Osteoblast (primary cell): ENCODE measurements at regions not wholly inside any gene's neighbourhood (a gene's known extent, or its start where the extent isn't known, plus 50 kb on each side); places are given as distances from the start of the nearest gene placed in this dataset.
"Not testable (repeated sequence)": the region's sequence is repeated elsewhere in the genome, so short reads cannot be mapped to it uniquely, and the experiment has no call there.

Experiments used
- DNase-seq: peaks from one replicate; pipeline ENCODE4 v3.0.0; 2011; ENCODE audit warnings: low spot score, mixed read lengths; ENCODE audit not compliant: insufficient read length; ENCODE audit errors: missing footprints
- H2AFZ ChIP-seq: 2 replicates; pipeline ENCODE4 v1.6.0; 2011; ENCODE audit warnings: mild to moderate bottlenecking, low read length
- H3K27ac ChIP-seq: 2 replicates; pipeline ENCODE4 v1.5.1; 2011; ENCODE audit warnings: mild to moderate bottlenecking, low read depth, low read length, moderate library complexity
- H3K27me3 ChIP-seq: 2 replicates; pipeline ENCODE4 v1.6.0; 2012; ENCODE audit warnings: mild to moderate bottlenecking, control low read depth, inconsistent platforms, low read length, moderate library complexity; ENCODE audit not compliant: insufficient read depth
- H3K36me3 ChIP-seq: 2 replicates; pipeline ENCODE4 v1.5.1; 2011; ENCODE audit warnings: mild to moderate bottlenecking, low read length, control low read depth, moderate library complexity; ENCODE audit not compliant: insufficient read depth
- H3K4me1 ChIP-seq: 2 replicates; pipeline ENCODE4 v1.5.1; 2011; ENCODE audit warnings: mild to moderate bottlenecking, low read length, control low read depth, moderate library complexity; ENCODE audit not compliant: insufficient read depth
- H3K4me2 ChIP-seq: 2 replicates; pipeline ENCODE4 v1.6.0; 2011; ENCODE audit warnings: mild to moderate bottlenecking, low read length; ENCODE audit not compliant: insufficient read depth
- H3K4me3 ChIP-seq: fragments of 200-600 bp; sonication (generic); 3 replicates; pipeline ENCODE4 v1.5.1; 2012; ENCODE audit warnings: mild to moderate bottlenecking, low read length, inconsistent platforms; ENCODE audit not compliant: insufficient read depth
- H3K79me2 ChIP-seq: 2 replicates; pipeline ENCODE4 v1.6.0; 2012; ENCODE audit warnings: mild to moderate bottlenecking, low read length, control low read depth, inconsistent platforms; ENCODE audit not compliant: insufficient read depth
- H3K9me3 ChIP-seq: 2 replicates; pipeline ENCODE4 v1.5.1; 2011; ENCODE audit warnings: low read depth, low read length, control low read depth
- H4K20me1 ChIP-seq: 2 replicates; pipeline ENCODE4 v1.6.0; 2012; ENCODE audit warnings: mild to moderate bottlenecking, low read length, control low read depth; ENCODE audit not compliant: insufficient read depth
- CTCF ChIP-seq: IDR thresholded peaks from 2 replicates; pipeline ENCODE4 v1.5.1; 2011; ENCODE audit warnings: mild to moderate bottlenecking, low read depth, low read length, moderate library complexity; ENCODE audit errors: extremely low read depth

- TF ChIP-seq CTCF: no peak
- H3K4me2 ChIP-seq: no peak overlapping the region
- H3K27me3 ChIP-seq: no peaks in the 10 kb centered on the region
- no peaks in the 10 kb centered on the region for H3K9me3 ChIP-seq
- no peak overlapping the region for H3K4me3 ChIP-seq
- no peaks in the 10 kb centered on the region for H4K20me1 ChIP-seq
- no peaks in the 10 kb centered on the region for H3K36me3 ChIP-seq
- H3K79me2 ChIP-seq: no peaks in the 10 kb centered on the region
- no peak overlapping the region for H3K27ac ChIP-seq
- no peak overlapping the region for H2AFZ ChIP-seq
- no peak for DNase-seq
- peaks cover 13% of the 10 kb centered on the region for H3K4me1 ChIP-seq
Measured at GRCh38 chr1:114035304-114035700, 56.0 kb downstream of the OLFML3 start.

- H4K20me1 ChIP-seq, H3K4me3 ChIP-seq, H3K4me2 ChIP-seq, H2AFZ ChIP-seq, H3K36me3 ChIP-seq, H3K27ac ChIP-seq, H3K9me3 ChIP-seq, H3K27me3 ChIP-seq, DNase-seq, H3K79me2 ChIP-seq: not testable (repeated sequence)
- H3K4me1 ChIP-seq: peaks cover 13% of the 10 kb centered on the region
Measured at GRCh38 chr1:114036841-114037630, 57.8 kb downstream of the OLFML3 start.

GRCh38 chr1:114037631-114037890, 58.3 kb downstream of the OLFML3 start:
- Histone ChIP-seq H2AFZ (no peak overlapping the region), H3K9me3 (no peaks in the 10 kb centered on the region), H3K79me2 (no peaks in the 10 kb centered on the region), H3K36me3 (no peaks in the 10 kb centered on the region), H3K27me3 (peaks cover 6% of the 10 kb centered on the region), H3K4me3 (no peak overlapping the region), H3K4me1 (peaks cover 9% of the 10 kb centered on the region), H3K4me2 (no peak overlapping the region), H3K27ac (no peak overlapping the region), H4K20me1 (no peaks in the 10 kb centered on the region)
- DNase-seq: no peak
- no peak for TF ChIP-seq CTCF

GRCh38 chr1:114037962-114038816, 58.9 kb downstream of the OLFML3 start:
- no peak for TF ChIP-seq CTCF
- DNase-seq: no peak
- Histone ChIP-seq H3K9me3 (no peaks in the 10 kb centered on the region), H3K4me1 (peaks cover 3% of the 10 kb centered on the region), H3K4me2 (no peak overlapping the region), H4K20me1 (no peaks in the 10 kb centered on the region), H3K27ac (no peak overlapping the region), H3K27me3 (peaks cover 9% of the 10 kb centered on the region), H2AFZ (no peak overlapping the region), H3K36me3 (no peaks in the 10 kb centered on the region), H3K79me2 (no peaks in the 10 kb centered on the region), H3K4me3 (no peak overlapping the region)
